Spleen (tissue), 11 donors: ENCODE measurements at regions not wholly inside any gene's neighbourhood (a gene's known extent, or its start where the extent isn't known, plus 50 kb on each side); places are given as distances from the start of the nearest gene placed in this dataset.

Experiments
- DNase-seq: peaks from one replicate; pipeline ENCODE4 v3.0.0-alpha.2; 2020
- H3K27ac ChIP-seq, 8 donors: fragments of 200-600 bp; sonication (generic) in 7 of 8; 1 replicate in 4 of 8; 2 replicates in 4 of 8; pipeline versions ENCODE4 v1.5.0 to v1.8.0; 2016 to 2021; ENCODE audit warnings: inconsistent platforms in 4 of 8, mild to moderate bottlenecking in 4 of 8, moderate library complexity in 1 of 8
- H3K27me3 ChIP-seq, 7 donors: fragments of 200-600 bp; sonication (generic) in 6 of 7; replicated peaks in 1 of 7; 1 replicate in 4 of 7; 2 replicates in 3 of 7; pipeline versions ENCODE4 v1.5.0 to v1.8.0; 2016 to 2021; ENCODE audit warnings: inconsistent platforms in 3 of 7, mild to moderate bottlenecking in 1 of 7
- H3K36me3 ChIP-seq, 6 donors: fragments of 200-600 bp; sonication (generic) in 5 of 6; 1 replicate in 4 of 6; 2 replicates in 2 of 6; pipeline versions ENCODE4 v1.5.0 to v1.8.0; 2016 to 2021; ENCODE audit warnings: inconsistent platforms in 2 of 6
- H3K4me1 ChIP-seq, 6 donors: fragments of 200-600 bp; sonication (generic) in 5 of 6; 1 replicate in 3 of 6; 2 replicates in 3 of 6; pipeline versions ENCODE4 v1.5.0 to v1.8.0; 2016 to 2021; ENCODE audit warnings: inconsistent platforms in 3 of 6
- H3K4me3 ChIP-seq, 8 donors: fragments of 200-600 bp; sonication (generic) in 7 of 8; 1 replicate in 4 of 8; 2 replicates in 4 of 8; pipeline versions ENCODE4 v1.5.0 to v1.8.0; 2016 to 2021; ENCODE audit warnings: inconsistent platforms in 4 of 8, mild to moderate bottlenecking in 4 of 8, moderate library complexity in 2 of 8
- H3K9me3 ChIP-seq, 8 donors: fragments of 200-600 bp; sonication (generic) in 7 of 8; 1 replicate in 4 of 8; 2 replicates in 4 of 8; pipeline versions ENCODE4 v1.5.0 to v1.8.0; 2016 to 2021; ENCODE audit warnings: inconsistent platforms in 4 of 8
- POLR2A ChIP-seq, 3 donors: fragments of 450-650 bp; IDR thresholded peaks; one replicate each; pipeline ENCODE4 v1.5.1; 2017; ENCODE audit warnings: antibody characterized with exemption in 3 of 3, mild to moderate bottlenecking in 1 of 3
- POLR2AphosphoS5 ChIP-seq, 3 donors: sonication (generic); formaldehyde crosslinking; IDR thresholded peaks; one replicate each; pipeline ENCODE4 v1.5.1; 2017; ENCODE audit warnings: antibody characterized with exemption in 3 of 3
- WGBS, 5 donors: extraction: QIAGEN DNeasy Blood & Tissue Kit in 3 of 5; methylation state at CpG; one replicate each; pipeline versions ENCODE4 v1.1.5 to v1.1.7; 2013 to 2018; 5-methylcytosine and 5-hydroxymethylcytosine counted together
- intact Hi-C: fragments of 100-400 bp; cut with DNase I; formaldehyde crosslinking; loops from one replicate; pipeline ENCODE4 v1.15.0; 2023; ENCODE audit warnings: low total_unique reads
- TF ChIP-seq, protein P1 (sequence below), 11 experiments: fragments of 200-600 bp in 7 of 11; fragments of 450-650 bp in 4 of 11; sonication (generic) in 4 of 11; IDR thresholded peaks in 8 of 11; conservative IDR thresholded peaks in 3 of 11; 1 replicate in 7 of 11; 2 replicates in 4 of 11; pipeline versions ENCODE4 v1.4.0 to v1.8.0; 2016 to 2021; ENCODE audit warnings: antibody characterized with exemption in 11 of 11, inconsistent platforms in 4 of 11, mild to moderate bottlenecking in 1 of 11
- donor health status: healthy with polysubstance abuse.
- donor health status: DM: no; HTN: no; CAD: no; lungs with moderate emphysema.
- donor health status: DM: no; HTN: no; CAD: no.
- donor health status: Bipolar disorder and iron deficiency.
- donor health status: healthy.
- donor health status: DM: no; HTN: no; CAD: no.
- donor health status: DM: yes; HTN: yes; CAD: no.

DNA sequence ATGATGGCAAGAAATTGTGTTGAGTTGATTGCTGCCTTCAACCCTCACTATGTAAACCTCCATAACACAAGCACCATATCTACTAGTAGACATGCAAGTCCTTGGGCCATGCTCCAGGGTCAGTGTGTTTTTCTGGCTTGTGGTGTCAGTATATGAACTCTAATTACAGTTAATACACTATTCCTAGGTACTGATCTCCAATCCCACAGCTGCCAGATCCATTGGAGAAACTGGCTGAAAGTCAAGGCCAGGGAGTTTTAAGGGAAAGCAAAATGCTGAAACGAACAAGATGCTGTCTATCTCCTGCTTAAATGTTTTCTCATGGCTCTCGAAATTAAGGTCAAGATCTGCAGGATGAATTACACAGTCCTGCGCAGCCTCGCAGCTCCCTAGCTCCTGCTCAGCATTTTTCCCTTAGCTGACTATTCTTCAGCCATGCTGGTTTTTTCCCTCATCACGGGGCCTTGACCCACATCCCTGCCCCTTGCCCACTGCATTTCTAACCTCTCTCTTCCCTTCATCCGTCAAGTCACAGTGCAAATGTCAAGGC lies 425.0 kb upstream of the ADAMTS9 start:
- Histone ChIP-seq H3K4me3 (no peak overlapping the region), H3K27ac (no peak overlapping the region), H3K27me3 (no peaks in the 10 kb centered on the region), H3K9me3 (no peaks in the 10 kb centered on the region), H3K36me3 (no peaks in the 10 kb centered on the region), H3K4me1 (no peaks in the 10 kb centered on the region)
- intact Hi-C loops, result no loop called here
- no peak for DNase-seq
- 54 to 82% (median 68%) methylated on average over 6 of the region's 6 CpGs for WGBS, 5 donors
- TF ChIP-seq, protein P1, sequence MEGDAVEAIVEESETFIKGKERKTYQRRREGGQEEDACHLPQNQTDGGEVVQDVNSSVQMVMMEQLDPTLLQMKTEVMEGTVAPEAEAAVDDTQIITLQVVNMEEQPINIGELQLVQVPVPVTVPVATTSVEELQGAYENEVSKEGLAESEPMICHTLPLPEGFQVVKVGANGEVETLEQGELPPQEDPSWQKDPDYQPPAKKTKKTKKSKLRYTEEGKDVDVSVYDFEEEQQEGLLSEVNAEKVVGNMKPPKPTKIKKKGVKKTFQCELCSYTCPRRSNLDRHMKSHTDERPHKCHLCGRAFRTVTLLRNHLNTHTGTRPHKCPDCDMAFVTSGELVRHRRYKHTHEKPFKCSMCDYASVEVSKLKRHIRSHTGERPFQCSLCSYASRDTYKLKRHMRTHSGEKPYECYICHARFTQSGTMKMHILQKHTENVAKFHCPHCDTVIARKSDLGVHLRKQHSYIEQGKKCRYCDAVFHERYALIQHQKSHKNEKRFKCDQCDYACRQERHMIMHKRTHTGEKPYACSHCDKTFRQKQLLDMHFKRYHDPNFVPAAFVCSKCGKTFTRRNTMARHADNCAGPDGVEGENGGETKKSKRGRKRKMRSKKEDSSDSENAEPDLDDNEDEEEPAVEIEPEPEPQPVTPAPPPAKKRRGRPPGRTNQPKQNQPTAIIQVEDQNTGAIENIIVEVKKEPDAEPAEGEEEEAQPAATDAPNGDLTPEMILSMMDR (IDR thresholded peaks at IDR 0.05 in 8 of 11, conservative IDR thresholded peaks at IDR 0.05 in 3 of 11), result no peak
- TF ChIP-seq POLR2AphosphoS5 (IDR thresholded peaks at IDR 0.05) (no peak), POLR2A (IDR thresholded peaks at IDR 0.05) (no peak)

- Histone ChIP-seq H3K36me3 (no peaks in the 10 kb centered on the region), H3K27me3 (no peaks in the 10 kb centered on the region), H3K9me3 (no peaks in the 10 kb centered on the region), H3K4me1 (no peaks in the 10 kb centered on the region), H3K27ac (no peak overlapping the region), H3K4me3 (no peak overlapping the region)
- WGBS, 5 donors, result 63 to 83% (median 74%) methylated on average over 2 of the region's 2 CpGs
- intact Hi-C loops, result no loop called here
- DNase-seq, result no peak
- TF ChIP-seq POLR2AphosphoS5 (IDR thresholded peaks at IDR 0.05) (no peak), POLR2A (IDR thresholded peaks at IDR 0.05) (no peak)
- TF ChIP-seq, protein P1 (IDR thresholded peaks at IDR 0.05 in 8 of 11, conservative IDR thresholded peaks at IDR 0.05 in 3 of 11), result no peak
Observed at GRCh38 chr3:65110661-65111060, 422.9 kb upstream of the ADAMTS9 start.

GRCh38 chr3:65109966-65110500 lies 422.2 kb upstream of the ADAMTS9 start:
- no peak overlapping the region for H3K4me3 ChIP-seq
- no peaks in the 10 kb centered on the region for H3K9me3 ChIP-seq
- TF ChIP-seq, protein P1 (IDR thresholded peaks at IDR 0.05 in 8 of 11, conservative IDR thresholded peaks at IDR 0.05 in 3 of 11), result no peak
- TF ChIP-seq POLR2A (IDR thresholded peaks at IDR 0.05) (no peak), POLR2AphosphoS5 (IDR thresholded peaks at IDR 0.05) (no peak)
- H3K27ac ChIP-seq, result no peak overlapping the region
- intact Hi-C loops, result no loop called here
- H3K27me3 ChIP-seq, result no peaks in the 10 kb centered on the region
- H3K4me1 ChIP-seq, result no peaks in the 10 kb centered on the region
- DNase-seq, result no peak
- H3K36me3 ChIP-seq, result no peaks in the 10 kb centered on the region

DNA sequence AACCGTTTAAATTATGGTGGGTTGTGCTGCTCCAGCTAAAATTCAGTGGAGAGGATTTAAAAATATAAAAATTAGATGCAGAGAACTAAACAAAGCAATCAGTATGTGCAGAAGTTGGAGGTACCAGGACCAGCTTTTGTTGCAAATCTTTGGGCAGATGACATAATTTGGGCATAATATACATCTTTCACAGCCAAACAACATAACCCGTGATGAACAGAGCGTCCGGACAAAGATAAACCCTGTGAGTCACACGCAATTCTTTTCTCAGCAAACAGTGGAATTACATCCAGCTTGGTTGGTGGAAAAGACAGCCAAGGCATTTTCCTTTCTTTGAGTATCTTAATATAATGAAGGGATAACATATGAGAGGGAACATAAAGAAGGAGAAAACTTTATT lies 419.4 kb upstream of the ADAMTS9 start:
- H3K9me3 ChIP-seq, result no peaks in the 10 kb centered on the region
- no peaks in the 10 kb centered on the region for H3K36me3 ChIP-seq
- intact Hi-C loops, result no loop called here
- no peaks in the 10 kb centered on the region for H3K4me1 ChIP-seq
- H3K27ac ChIP-seq, result no peak overlapping the region
- TF ChIP-seq POLR2AphosphoS5 (IDR thresholded peaks at IDR 0.05) (no peak), POLR2A (IDR thresholded peaks at IDR 0.05) (no peak)
- TF ChIP-seq, protein P1 (IDR thresholded peaks at IDR 0.05 in 8 of 11, conservative IDR thresholded peaks at IDR 0.05 in 3 of 11), result no peak
- no peak for DNase-seq
- 69 to 92% (median 80%) methylated on average over 5 of the region's 5 CpGs for WGBS, 5 donors
- no peak overlapping the region for H3K4me3 ChIP-seq
- H3K27me3 ChIP-seq, result no peaks in the 10 kb centered on the region
